ENCODE measurements at regions not wholly inside any gene's neighbourhood (a gene's known extent, or its start where the extent isn't known, plus 50 kb on each side); places are given as distances from the start of the nearest gene placed in this dataset.

- no peak for TF ChIP-seq CTCF (IDR thresholded peaks at IDR 0.05)
- TF ChIP-seq POLR2A (IDR thresholded peaks at IDR 0.05), result no peak
These were observed 221.0 kb upstream of the ANKRD50 start for GRCh38 chr4:124933521-124933920.

Data from testis (tissue), 2 donors.